ENCODE measurements at regions not wholly inside any gene's neighbourhood (a gene's known extent, or its start where the extent isn't known, plus 50 kb on each side); places are given as distances from the start of the nearest gene placed in this dataset.

- no peaks in the 10 kb centered on the region for H3K27me3 ChIP-seq
- H3K4me1 ChIP-seq = no peaks in the 10 kb centered on the region
- no peak for DNase-seq
- no peaks in the 10 kb centered on the region for H3K9me3 ChIP-seq
- H3K4me3 ChIP-seq = no peak overlapping the region
- H3K36me3 ChIP-seq (ENCODE audit: low read depth, missing control alignments) = no peaks in the 10 kb centered on the region
- TF ChIP-seq CTCF (IDR thresholded peaks at IDR 0.05) = no peak
- no peak for TF ChIP-seq POLR2A (IDR thresholded peaks at IDR 0.05)
- WGBS, 2 donors = 94 to 96% methylated on average over 4 of the region's 4 CpGs
- no peak overlapping the region for H3K27ac ChIP-seq
- intact Hi-C loops (cut with DNase I; ENCODE audit: low total_unique reads) = no loop called here
Measured at GRCh38 chr21:31571879-31572278, 87.6 kb upstream of the SOD1 start.

- Histone ChIP-seq H3K4me1 (peaks cover 5% of the 10 kb centered on the region), H3K27ac (no peak overlapping the region), H3K27me3 (no peaks in the 10 kb centered on the region), H3K36me3 (ENCODE audit: low read depth, missing control alignments) (no peaks in the 10 kb centered on the region), H3K9me3 (no peaks in the 10 kb centered on the region), H3K4me3 (no peak overlapping the region)
- TF ChIP-seq CTCF (IDR thresholded peaks at IDR 0.05) = no peak
- 74 to 83% methylated on average over 8 of the region's 8 CpGs for WGBS, 2 donors
- no peak for DNase-seq
- intact Hi-C loops (cut with DNase I; ENCODE audit: low total_unique reads) = no loop called here
Measured at GRCh38 chr21:31570824-31571566, 88.5 kb upstream of the SOD1 start.

DNA sequence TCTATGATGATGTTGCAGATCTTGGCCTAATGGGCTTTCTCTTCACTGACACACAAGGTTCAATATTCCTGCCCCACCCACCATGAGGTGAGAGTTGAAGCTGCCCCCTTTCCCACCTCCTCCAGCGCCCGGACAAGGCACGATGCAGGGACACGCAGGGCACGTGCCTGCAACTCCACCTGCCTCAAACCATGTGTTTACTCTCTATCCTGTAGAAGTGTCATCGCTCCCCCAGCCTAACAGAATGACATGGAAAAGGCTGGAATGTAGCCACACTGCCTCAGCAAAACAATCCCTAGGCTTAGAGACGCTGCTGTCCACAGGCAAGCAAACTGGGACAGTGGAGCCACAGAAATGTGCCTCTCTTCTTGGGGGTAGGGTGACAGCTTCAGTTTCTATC lies 92.9 kb upstream of the SOD1 start:
- WGBS, 2 donors = 52 to 56% methylated on average over 7 of the region's 7 CpGs
- Histone ChIP-seq H3K27me3 (no peaks in the 10 kb centered on the region), H3K4me1 (peaks cover 5% of the 10 kb centered on the region), H3K36me3 (ENCODE audit: low read depth, missing control alignments) (no peaks in the 10 kb centered on the region), H3K27ac (peak overlapping the region; percentile 4 to 54), H3K4me3 (no peak overlapping the region), H3K9me3 (no peaks in the 10 kb centered on the region)
- no peak for TF ChIP-seq CTCF (IDR thresholded peaks at IDR 0.05)
- no peak for TF ChIP-seq POLR2A (IDR thresholded peaks at IDR 0.05)
- intact Hi-C loops (cut with DNase I; ENCODE audit: low total_unique reads) = no loop called here
- no peak for DNase-seq

DNA sequence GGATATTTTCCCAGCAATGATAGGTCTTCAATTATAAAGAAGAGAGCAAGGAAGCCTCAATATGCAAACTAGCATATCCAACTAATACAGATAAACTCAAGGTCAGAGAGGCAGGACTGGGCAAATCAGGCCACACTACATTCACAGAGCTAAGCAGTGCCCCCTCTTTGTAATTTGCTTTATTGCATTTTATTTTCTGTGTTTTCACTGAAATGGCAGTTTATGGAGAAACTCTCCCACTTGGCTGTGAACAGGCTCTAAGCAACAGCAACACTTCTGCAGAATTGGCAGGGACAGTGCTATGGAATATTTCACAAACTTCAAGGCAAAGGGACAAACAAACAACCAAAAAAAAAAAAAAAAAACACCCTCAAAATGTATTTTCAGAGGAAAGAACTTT lies 93.4 kb upstream of the SOD1 start:
- no peaks in the 10 kb centered on the region for H3K27me3 ChIP-seq
- no peaks in the 10 kb centered on the region for H3K36me3 ChIP-seq (ENCODE audit: low read depth, missing control alignments)
- peak overlapping the region in 1 of 2 donors; percentile 54 for H3K27ac ChIP-seq
- no peak overlapping the region for H3K4me3 ChIP-seq
- intact Hi-C loops (cut with DNase I; ENCODE audit: low total_unique reads) = no loop called here
- peak; percentile 53 for DNase-seq
- H3K9me3 ChIP-seq = no peaks in the 10 kb centered on the region
- TF ChIP-seq POLR2A (IDR thresholded peaks at IDR 0.05) (no peak), CTCF (IDR thresholded peaks at IDR 0.05) (peak; percentile 34 to 65 (median 37))
- peaks cover 5% of the 10 kb centered on the region for H3K4me1 ChIP-seq

- 74 to 76% methylated on average over 9 of the region's 9 CpGs for WGBS, 2 donors
- H3K27ac ChIP-seq = no peak overlapping the region
- no peaks in the 10 kb centered on the region for H3K9me3 ChIP-seq
- no peak overlapping the region for H3K4me3 ChIP-seq
- TF ChIP-seq POLR2A (IDR thresholded peaks at IDR 0.05) (no peak), CTCF (IDR thresholded peaks at IDR 0.05) (no peak)
- intact Hi-C loops (cut with DNase I; ENCODE audit: low total_unique reads) = no loop called here
- H3K27me3 ChIP-seq = no peaks in the 10 kb centered on the region
- no peak for DNase-seq
- peaks cover 9% of the 10 kb centered on the region for H3K4me1 ChIP-seq
- H3K36me3 ChIP-seq (ENCODE audit: low read depth, missing control alignments) = no peaks in the 10 kb centered on the region
Measured at GRCh38 chr21:31564439-31564838, 95.1 kb upstream of the SOD1 start.
